Neural progenitor cell (in vitro differentiated cells): ENCODE measurements at regions not wholly inside any gene's neighbourhood (a gene's known extent, or its start where the extent isn't known, plus 50 kb on each side); places are given as distances from the start of the nearest gene placed in this dataset.
A peak's percentile ranks its signal among the peaks of the same experiment; 100 is the strongest.

Source experiments
- DNase-seq: peaks from one replicate; pipeline ENCODE4 v3.0.0-alpha.2; 2016; ENCODE audit warnings: low spot score
- H2AFZ ChIP-seq: fragments of 200-600 bp; sonication (generic); replicated peaks from 2 replicates; pipeline ENCODE4 v1.6.1; 2016; ENCODE audit warnings: antibody characterized with exemption
- H3F3A ChIP-seq: fragments of 200-600 bp; sonication (generic); 2 replicates; pipeline ENCODE4 v1.6.1; 2016; ENCODE audit warnings: antibody characterized with exemption, low read depth
- H3K27ac ChIP-seq: fragments of 200-600 bp; sonication (generic); 2 replicates; pipeline ENCODE4 v1.5.1; 2016; ENCODE audit warnings: mild to moderate bottlenecking
- H3K27me3 ChIP-seq: fragments of 200-600 bp; sonication (generic); 2 replicates; pipeline ENCODE4 v1.6.1; 2016; ENCODE audit warnings: mild to moderate bottlenecking, moderate library complexity
- H3K36me3 ChIP-seq: fragments of 200-600 bp; sonication (generic); 2 replicates; pipeline ENCODE4 v1.5.1; 2016
- H3K4me1 ChIP-seq: fragments of 200-600 bp; sonication (generic); 2 replicates; pipeline ENCODE4 v1.6.1; 2016; ENCODE audit warnings: mixed run types
- H3K4me2 ChIP-seq: fragments of 200-600 bp; sonication (generic); 2 replicates; pipeline ENCODE4 v1.6.1; 2016
- H3K4me3 ChIP-seq: fragments of 200-600 bp; sonication (generic); 2 replicates; pipeline ENCODE4 v1.5.1; 2016
- H3K79me2 ChIP-seq: fragments of 200-600 bp; sonication (generic); 2 replicates; pipeline ENCODE4 v1.6.1; 2016; ENCODE audit warnings: low read depth
- H3K9ac ChIP-seq: fragments of 200-600 bp; sonication (generic); 2 replicates; pipeline ENCODE4 v1.6.1; 2016
- H3K9me3 ChIP-seq: fragments of 200-600 bp; sonication (generic); 2 replicates; pipeline ENCODE4 v1.5.1; 2016; ENCODE audit warnings: low read depth
- H4K20me1 ChIP-seq: fragments of 200-600 bp; sonication (generic); 2 replicates; pipeline ENCODE4 v1.6.1; 2016; ENCODE audit warnings: low read depth
- H3K27ac Mint-ChIP-seq: 3 replicates; pipeline ENCODE4 v1.8.0; 2021; ENCODE audit warnings: mixed read lengths
- H3K27me3 Mint-ChIP-seq: 2 replicates; pipeline ENCODE4 v1.8.0; 2022; ENCODE audit warnings: low read depth, mild to moderate bottlenecking, inconsistent platforms, moderate library complexity, mixed read lengths; ENCODE audit not compliant: insufficient read depth
- H3K36me3 Mint-ChIP-seq: 3 replicates; pipeline ENCODE4 v1.8.0; 2021; ENCODE audit warnings: mixed read lengths
- H3K4me1 Mint-ChIP-seq: 3 replicates; pipeline ENCODE4 v1.8.0; 2021; ENCODE audit warnings: mixed read lengths
- H3K4me3 Mint-ChIP-seq: 3 replicates; pipeline ENCODE4 v1.8.0; 2021; ENCODE audit warnings: mild to moderate bottlenecking, moderate library complexity, mixed read lengths
- H3K9me3 Mint-ChIP-seq: 3 replicates; pipeline ENCODE4 v1.8.0; 2020; ENCODE audit warnings: mixed read lengths
- EZH2 ChIP-seq: fragments of 200-600 bp; sonication (generic); IDR thresholded peaks from 2 replicates; pipeline ENCODE4 v1.6.1; 2017; ENCODE audit warnings: antibody characterized with exemption, mild to moderate bottlenecking, moderate library complexity
- EZH2phosphoT487 ChIP-seq: fragments of 200-600 bp; sonication (generic); IDR thresholded peaks from 2 replicates; pipeline ENCODE4 v1.6.1; 2017; ENCODE audit warnings: antibody characterized with exemption
- TF ChIP-seq, protein P1 (sequence below): fragments of 200-600 bp; sonication (generic); IDR thresholded peaks from 2 replicates; pipeline ENCODE4 v1.5.1; 2017; ENCODE audit warnings: antibody characterized with exemption, mild to moderate bottlenecking

GRCh38 chr3:34808287-34808686 is 831.0 kb upstream of the ARPP21 start:
- no peak overlapping the region for H2AFZ ChIP-seq
- no peaks in the 10 kb centered on the region for H4K20me1 ChIP-seq
- H3K27me3 Mint-ChIP-seq: no peaks in the 10 kb centered on the region
- no peaks in the 10 kb centered on the region for H3K9me3 ChIP-seq
- no peak overlapping the region for H3K4me3 Mint-ChIP-seq
- TF ChIP-seq, protein P1, sequence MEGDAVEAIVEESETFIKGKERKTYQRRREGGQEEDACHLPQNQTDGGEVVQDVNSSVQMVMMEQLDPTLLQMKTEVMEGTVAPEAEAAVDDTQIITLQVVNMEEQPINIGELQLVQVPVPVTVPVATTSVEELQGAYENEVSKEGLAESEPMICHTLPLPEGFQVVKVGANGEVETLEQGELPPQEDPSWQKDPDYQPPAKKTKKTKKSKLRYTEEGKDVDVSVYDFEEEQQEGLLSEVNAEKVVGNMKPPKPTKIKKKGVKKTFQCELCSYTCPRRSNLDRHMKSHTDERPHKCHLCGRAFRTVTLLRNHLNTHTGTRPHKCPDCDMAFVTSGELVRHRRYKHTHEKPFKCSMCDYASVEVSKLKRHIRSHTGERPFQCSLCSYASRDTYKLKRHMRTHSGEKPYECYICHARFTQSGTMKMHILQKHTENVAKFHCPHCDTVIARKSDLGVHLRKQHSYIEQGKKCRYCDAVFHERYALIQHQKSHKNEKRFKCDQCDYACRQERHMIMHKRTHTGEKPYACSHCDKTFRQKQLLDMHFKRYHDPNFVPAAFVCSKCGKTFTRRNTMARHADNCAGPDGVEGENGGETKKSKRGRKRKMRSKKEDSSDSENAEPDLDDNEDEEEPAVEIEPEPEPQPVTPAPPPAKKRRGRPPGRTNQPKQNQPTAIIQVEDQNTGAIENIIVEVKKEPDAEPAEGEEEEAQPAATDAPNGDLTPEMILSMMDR: no peak
- TF ChIP-seq EZH2phosphoT487: no peak
- no peak for TF ChIP-seq EZH2
- DNase-seq: no peak
- H3K79me2 ChIP-seq: no peaks in the 10 kb centered on the region
- no peak overlapping the region for H3K27ac Mint-ChIP-seq
- no peaks in the 10 kb centered on the region for H3F3A ChIP-seq
- no peak overlapping the region for H3K4me3 ChIP-seq
- peaks cover 4% of the 10 kb centered on the region for H3K4me1 Mint-ChIP-seq
- H3K27ac ChIP-seq: no peak overlapping the region
- no peak overlapping the region for H3K9ac ChIP-seq
- peaks cover 8% of the 10 kb centered on the region for H3K9me3 Mint-ChIP-seq
- peak overlapping the region; percentile 4 for H3K4me2 ChIP-seq
- H3K27me3 ChIP-seq: no peaks in the 10 kb centered on the region
- peaks cover 12% of the 10 kb centered on the region for H3K4me1 ChIP-seq
- H3K36me3 Mint-ChIP-seq: no peaks in the 10 kb centered on the region
- H3K36me3 ChIP-seq: no peaks in the 10 kb centered on the region

DNA sequence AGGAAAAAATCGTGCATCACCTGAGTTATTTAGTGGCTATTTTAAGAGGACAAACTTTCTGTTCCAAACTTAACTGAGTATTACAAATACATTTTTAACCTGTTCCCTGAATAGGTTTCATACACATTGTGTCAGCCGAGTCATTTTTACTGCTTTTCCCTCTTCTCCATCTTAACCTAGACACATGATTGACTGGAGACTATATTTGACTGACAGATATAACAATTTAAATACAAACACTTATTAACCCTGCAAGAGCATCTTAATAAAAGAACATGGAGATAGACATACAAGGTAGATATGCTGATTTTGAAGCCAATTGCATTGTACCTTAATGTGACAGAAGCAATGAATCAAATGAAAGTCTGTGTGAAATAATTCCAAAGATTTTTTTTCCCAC is 810.5 kb upstream of the ARPP21 start:
- no peaks in the 10 kb centered on the region for H3K36me3 ChIP-seq
- no peak overlapping the region for H2AFZ ChIP-seq
- Mint-ChIP-seq H3K9me3 (peaks cover 2% of the 10 kb centered on the region), H3K4me1 (peaks cover 17% of the 10 kb centered on the region), H3K27ac (no peak overlapping the region), H3K27me3 (peaks cover 7% of the 10 kb centered on the region), H3K36me3 (no peaks in the 10 kb centered on the region), H3K4me3 (no peak overlapping the region)
- no peaks in the 10 kb centered on the region for H4K20me1 ChIP-seq
- DNase-seq: no peak
- no peaks in the 10 kb centered on the region for H3K79me2 ChIP-seq
- H3K27me3 ChIP-seq: no peaks in the 10 kb centered on the region
- no peak overlapping the region for H3K27ac ChIP-seq
- no peak overlapping the region for H3K4me3 ChIP-seq
- H3K9ac ChIP-seq: no peak overlapping the region
- no peaks in the 10 kb centered on the region for H3F3A ChIP-seq
- no peak overlapping the region for H3K4me2 ChIP-seq
- TF ChIP-seq EZH2phosphoT487 (no peak), EZH2 (no peak)
- TF ChIP-seq, protein P1: no peak
- H3K4me1 ChIP-seq: peaks cover 12% of the 10 kb centered on the region
- H3K9me3 ChIP-seq: no peaks in the 10 kb centered on the region

GRCh38 chr3:34832865-34833508 is 806.3 kb upstream of the ARPP21 start:
- Histone ChIP-seq H3K36me3 (no peaks in the 10 kb centered on the region), H3K4me1 (peaks cover 12% of the 10 kb centered on the region), H3K4me3 (no peak overlapping the region), H3K4me2 (peak overlapping the region; percentile 1), H3K27me3 (no peaks in the 10 kb centered on the region), H4K20me1 (no peaks in the 10 kb centered on the region), H3K9me3 (no peaks in the 10 kb centered on the region), H3K27ac (no peak overlapping the region), H3K79me2 (no peaks in the 10 kb centered on the region), H3F3A (no peaks in the 10 kb centered on the region), H2AFZ (no peak overlapping the region), H3K9ac (no peak overlapping the region)
- Mint-ChIP-seq H3K9me3 (peaks cover 8% of the 10 kb centered on the region), H3K27me3 (peaks cover 15% of the 10 kb centered on the region), H3K4me1 (peaks cover 18% of the 10 kb centered on the region), H3K27ac (no peak overlapping the region), H3K36me3 (peaks cover 2% of the 10 kb centered on the region), H3K4me3 (no peak overlapping the region)
- no peak for TF ChIP-seq EZH2
- no peak for TF ChIP-seq EZH2phosphoT487
- TF ChIP-seq, protein P1: no peak
- DNase-seq: peak; percentile 50
